Ramos (cell line): ENCODE measurements at regions not wholly inside any gene's neighbourhood (a gene's known extent, or its start where the extent isn't known, plus 50 kb on each side); places are given as distances from the start of the nearest gene placed in this dataset.
"Not testable (repeated sequence)": the region's sequence is repeated elsewhere in the genome, so short reads cannot be mapped to it uniquely, and the experiment has no call there.

Source experiments
- in situ Hi-C: fragments of 300-500 bp; cut with MboI; formaldehyde crosslinking; loops from one replicate; pipeline ENCODE4 v1.14.3; 2022; ENCODE audit warnings: low sequenced_read_pairs; ENCODE audit not compliant: unreplicated experiment

DNA sequence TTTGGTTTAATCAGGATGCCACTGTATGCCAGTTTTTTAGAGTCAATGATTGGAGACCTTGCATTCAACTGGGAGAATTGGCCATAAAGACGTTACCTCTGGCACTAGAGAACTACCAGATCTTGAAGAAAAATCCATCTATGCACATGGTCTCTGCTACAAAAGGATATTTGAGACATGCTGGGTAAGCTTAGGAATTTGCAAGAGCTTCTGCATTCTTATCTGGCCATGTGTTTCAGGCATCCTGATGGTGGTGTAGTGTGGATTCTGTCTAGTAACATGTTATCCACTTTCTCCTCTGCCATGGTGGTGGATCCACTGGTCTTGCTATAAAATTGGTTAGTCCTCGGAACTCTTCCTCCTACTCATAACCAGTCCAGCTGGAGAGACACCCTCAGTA, 185.3 kb upstream of the WDFY3 start:
- in situ Hi-C loops = loop anchor here (25.0 kb wide), 1 partner anchor 611 kb away; no protein-coding TSS in a partner anchor

DNA sequence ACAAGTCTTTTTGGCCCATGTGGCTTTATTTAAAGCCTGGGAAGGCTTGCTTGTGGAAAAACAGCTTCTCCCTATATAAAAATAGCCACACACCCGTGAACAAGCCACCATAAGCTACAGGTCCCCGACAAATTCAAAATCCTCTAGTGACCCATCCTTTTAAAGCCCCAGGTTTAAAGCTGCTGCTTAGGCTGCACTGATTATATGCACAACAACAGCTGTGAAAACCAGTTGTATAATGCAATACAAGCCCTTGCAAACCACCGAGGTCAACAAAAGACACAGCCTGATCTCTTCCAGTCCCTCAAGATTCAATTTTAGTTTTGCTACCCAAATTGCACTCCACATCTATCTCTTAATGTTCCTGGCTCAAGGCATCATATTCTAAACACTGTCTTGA, 186.0 kb upstream of the WDFY3 start:
- in situ Hi-C loops = loop anchor here (25.0 kb wide), 1 partner anchor 610 kb away; no protein-coding TSS in a partner anchor

- in situ Hi-C loops = loop anchor here (25.0 kb wide), 1 partner anchor 609 kb away; no protein-coding TSS in a partner anchor
These were observed 186.7 kb upstream of the WDFY3 start for GRCh38 chr4:85153221-85153620.

DNA sequence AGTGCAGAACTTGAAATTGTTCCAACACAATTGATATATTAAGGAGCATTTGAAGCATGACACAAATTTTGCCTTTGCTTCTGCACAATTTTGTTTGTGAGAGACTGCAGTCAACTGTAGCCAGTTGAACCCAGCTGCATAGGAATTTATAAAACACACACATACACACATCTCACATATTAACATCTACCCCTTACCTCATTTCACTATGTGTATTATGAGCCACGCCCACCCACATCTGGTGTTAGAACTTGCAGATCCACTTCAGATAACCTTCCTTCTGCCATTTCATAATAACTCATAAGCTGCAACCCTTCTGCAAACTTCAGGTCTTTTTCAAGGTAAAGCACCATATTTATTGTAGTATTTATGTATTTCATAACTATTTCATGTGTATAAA, 188.1 kb upstream of the WDFY3 start:
- in situ Hi-C loops = loop anchor here (25.0 kb wide), 1 partner anchor 608 kb away; no protein-coding TSS in a partner anchor

DNA sequence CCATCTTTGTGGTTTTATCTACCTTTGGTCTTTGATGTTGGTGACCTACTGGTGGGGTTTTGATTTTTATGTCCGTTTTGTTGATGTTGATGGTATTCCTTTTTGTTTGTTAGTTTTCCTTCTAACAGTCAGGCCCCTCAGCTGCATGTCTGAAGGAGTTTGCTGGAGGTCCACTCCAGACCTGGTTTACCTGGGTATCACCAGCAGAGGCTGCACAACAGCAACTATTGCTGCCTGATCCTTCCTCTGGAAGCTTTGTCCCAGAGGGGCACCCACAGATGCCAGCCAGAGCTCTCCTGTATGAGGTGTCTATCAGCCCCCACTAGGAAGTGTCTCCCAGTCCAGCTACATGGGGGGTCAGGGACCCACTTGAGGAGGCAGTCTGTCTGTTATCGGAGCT, 199.3 kb upstream of the WDFY3 start:
- in situ Hi-C loops = loop anchor here (25.0 kb wide), 1 partner anchor 596 kb away; no protein-coding TSS in a partner anchor

GRCh38 chr4:85166318-85166717, 199.8 kb upstream of the WDFY3 start:
- in situ Hi-C loops = loop anchor here (25.0 kb wide), 1 partner anchor 596 kb away; no protein-coding TSS in a partner anchor

GRCh38 chr4:85168234-85168834, 201.8 kb upstream of the WDFY3 start:
- in situ Hi-C loops = loop anchor here (25.0 kb wide), 1 partner anchor 594 kb away; no protein-coding TSS in a partner anchor

DNA sequence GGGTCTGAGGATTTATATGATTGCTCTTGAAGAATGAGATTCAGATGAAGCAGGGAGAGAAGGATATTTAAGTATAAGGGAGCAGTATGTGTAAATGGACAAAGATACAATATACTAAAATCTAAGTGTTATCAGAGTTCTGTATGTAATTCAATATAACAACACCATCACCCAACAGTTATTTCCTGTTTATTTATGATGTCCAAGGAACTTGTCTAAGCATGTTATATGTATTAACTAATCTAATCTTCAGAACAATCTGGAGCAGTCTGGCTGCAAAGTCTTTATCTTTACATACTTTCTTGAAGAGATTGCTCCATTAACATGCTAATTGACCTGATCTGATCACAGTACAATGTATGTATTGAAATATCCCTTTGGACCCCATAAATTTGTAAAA, 203.8 kb upstream of the WDFY3 start:
- in situ Hi-C loops = loop anchor here (25.0 kb wide), 1 partner anchor 592 kb away; no protein-coding TSS in a partner anchor

DNA sequence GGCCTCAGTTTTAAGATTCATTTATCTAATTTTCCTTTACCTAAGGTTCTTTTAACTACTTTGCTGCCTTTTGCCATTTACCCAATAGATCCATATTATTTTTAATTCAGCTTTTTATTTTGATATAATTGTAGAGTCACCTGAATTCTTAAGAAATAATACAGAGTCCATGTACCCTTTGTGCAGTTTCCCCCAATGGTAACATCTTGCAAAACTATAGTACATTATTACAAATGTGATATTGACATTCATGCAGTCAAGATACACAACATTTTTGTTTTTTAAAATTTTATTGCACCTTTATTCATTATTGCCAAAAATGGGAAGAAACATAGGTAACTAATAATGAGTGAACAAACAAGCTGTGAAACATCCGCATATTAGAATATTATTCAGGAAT, 208.7 kb upstream of the WDFY3 start:
- in situ Hi-C loops = no loop called here

DNA sequence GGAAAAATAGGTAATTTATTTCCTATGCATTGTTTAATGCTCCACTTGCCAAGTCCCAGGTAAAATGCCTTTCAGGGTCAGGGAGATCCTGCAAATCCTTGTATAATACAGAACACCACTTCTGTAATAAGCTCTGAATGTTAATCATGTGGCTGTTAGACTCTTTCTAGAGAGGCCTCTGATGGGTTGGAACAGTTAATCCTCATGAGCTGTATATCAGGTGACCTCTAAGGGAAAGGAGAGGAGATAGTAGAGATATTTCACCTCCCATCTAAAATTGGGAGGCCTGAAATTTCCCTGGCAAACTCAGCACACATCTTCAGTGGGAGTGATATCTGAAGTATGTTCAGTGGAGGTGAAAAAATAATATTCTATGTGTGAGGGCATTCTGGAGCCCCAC, 210.6 kb upstream of the WDFY3 start:
- in situ Hi-C loops = no loop called here

DNA sequence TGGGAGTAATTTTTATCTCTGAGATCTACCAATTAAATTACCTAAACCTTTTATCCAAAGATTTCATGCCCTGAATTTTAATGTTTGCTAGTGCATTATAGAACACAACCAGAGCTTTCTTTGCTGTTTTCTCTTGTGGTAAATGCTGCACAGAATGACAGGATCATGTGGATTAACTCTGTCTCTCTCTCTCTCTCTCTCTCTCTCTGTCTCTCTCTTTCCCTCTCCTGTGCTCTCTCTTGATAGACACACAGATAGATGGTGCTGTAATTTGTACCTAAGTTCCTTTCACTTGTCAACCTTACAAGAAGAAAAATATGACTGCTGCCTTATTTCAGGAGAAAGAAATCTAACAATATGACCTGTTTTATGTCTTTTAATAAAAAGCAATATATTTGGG, 211.2 kb upstream of the WDFY3 start:
- in situ Hi-C loops = no loop called here

GRCh38 chr4:85180533-85180932, 214.0 kb upstream of the WDFY3 start:
- in situ Hi-C loops = no loop called here

GRCh38 chr4:85187106-85187505, 220.6 kb upstream of the WDFY3 start:
- in situ Hi-C loops = no loop called here

DNA sequence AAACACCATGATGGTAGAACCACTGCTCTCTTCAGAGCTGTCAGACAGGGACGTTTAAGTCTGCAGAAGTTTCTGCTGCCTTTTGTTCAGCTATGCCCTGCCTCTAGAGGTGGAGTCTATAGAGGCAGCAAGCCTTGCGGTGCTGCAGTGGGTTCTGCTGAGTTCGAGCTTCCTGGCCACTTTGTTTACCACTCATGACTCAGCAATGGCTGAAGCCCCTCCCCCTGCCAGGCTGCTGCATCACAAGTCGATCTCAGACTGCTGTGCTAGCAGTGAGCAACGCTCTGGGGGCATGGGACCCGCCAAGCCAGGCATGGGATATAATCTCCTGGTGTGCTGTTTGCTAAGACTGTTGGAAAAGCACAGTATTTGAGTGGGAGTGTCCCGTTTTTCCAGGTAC, 229.5 kb upstream of the WDFY3 start:
- in situ Hi-C loops = not testable (repeated sequence)

GRCh38 chr4:85200106-85200505, 233.6 kb upstream of the WDFY3 start:
- in situ Hi-C loops = no loop called here

DNA sequence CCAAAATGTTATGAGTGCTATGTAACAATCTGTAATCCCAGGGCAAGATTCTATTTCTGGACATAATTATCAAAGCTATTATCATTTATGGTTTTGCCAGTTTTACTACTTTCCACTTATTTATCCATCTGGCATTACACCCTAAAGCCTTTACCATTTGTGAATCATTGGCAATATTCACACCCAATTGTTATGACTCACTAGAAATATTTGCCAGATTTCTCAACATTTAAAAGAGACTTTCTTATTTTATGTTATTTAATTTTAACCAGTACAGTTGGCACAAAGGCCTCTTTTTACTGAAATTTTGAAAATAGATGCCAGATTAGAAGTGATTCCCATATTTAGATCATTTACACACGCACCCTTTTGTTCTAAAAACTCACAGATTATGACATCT, 242.7 kb upstream of the WDFY3 start:
- in situ Hi-C loops = no loop called here

GRCh38 chr4:85210353-85210752, 243.9 kb upstream of the WDFY3 start:
- in situ Hi-C loops = no loop called here

GRCh38 chr4:85216571-85216970, 250.1 kb upstream of the WDFY3 start:
- in situ Hi-C loops = not testable (repeated sequence)

DNA sequence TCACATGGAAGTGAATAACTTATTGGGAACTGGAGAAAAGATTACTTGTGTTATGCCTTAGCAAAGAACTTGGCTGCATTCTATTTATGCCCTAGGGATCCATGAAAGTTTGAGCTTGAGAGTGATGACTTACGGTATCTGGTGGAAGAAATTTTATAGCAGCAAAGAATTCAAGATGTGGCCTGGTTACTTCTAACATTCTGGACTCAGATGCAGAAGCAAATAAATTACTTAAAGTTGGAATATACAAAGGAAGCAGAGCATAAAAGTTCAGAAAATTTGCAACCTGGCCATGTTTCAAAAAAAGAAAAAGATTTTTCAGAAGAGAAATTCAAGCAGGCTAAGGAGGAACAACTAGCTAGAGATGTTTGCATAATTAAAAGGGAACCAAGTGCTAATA, 252.3 kb upstream of the WDFY3 start:
- in situ Hi-C loops = no loop called here

DNA sequence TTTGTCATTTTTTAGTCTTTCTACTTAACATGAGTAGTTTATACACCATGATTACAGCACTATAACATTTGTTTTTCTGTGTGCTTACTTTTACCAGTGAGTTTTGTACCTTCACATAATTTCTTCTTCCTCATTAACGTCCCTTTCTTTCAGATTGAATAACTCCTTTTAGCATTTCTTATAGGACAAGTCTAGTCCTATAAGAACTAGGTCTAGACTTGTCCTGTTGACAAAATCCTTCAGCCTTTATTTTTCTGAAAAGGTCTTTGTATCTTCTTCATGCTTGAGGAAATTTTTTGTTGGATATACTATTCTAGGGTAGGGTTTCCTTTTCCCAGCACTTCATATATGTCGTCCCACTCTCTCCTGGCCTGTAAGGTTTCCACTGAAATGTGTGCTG, 253.3 kb upstream of the ARHGAP24 start:
- in situ Hi-C loops = no loop called here

DNA sequence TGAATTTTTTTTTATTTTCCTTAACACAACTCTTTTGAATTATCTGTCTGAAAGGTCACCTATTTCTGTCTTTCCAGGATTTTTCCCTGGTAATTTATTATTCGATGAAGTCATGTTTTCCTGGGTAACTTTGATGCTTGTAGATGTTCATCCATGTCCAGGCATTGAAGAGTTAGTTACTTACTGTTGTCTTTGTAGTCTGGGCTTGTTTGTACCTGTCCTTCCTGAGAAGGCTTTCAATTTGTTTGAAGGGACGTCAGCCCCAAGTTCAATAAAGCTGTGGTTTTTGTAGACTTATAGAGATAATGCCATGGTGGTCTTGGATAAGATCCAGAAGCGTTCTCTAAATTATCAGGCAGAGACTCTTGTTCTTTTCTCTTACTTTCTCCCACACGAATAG, 252.4 kb upstream of the ARHGAP24 start:
- in situ Hi-C loops = no loop called here

GRCh38 chr4:85228264-85228663, 246.7 kb upstream of the ARHGAP24 start:
- in situ Hi-C loops = no loop called here
